ENCODE measurements at regions not wholly inside any gene's neighbourhood (a gene's known extent, or its start where the extent isn't known, plus 50 kb on each side); places are given as distances from the start of the nearest gene placed in this dataset.
"Not testable (repeated sequence)": the region's sequence is repeated elsewhere in the genome, so short reads cannot be mapped to it uniquely, and the experiment has no call there.

GRCh38 chr15:26032162-26032846 lies 169.2 kb upstream of the ATP10A start:
- peaks cover 0 to 2% (median 0%) of the 10 kb centered on the region in 3 donors for H3K27me3 ChIP-seq (ENCODE audit: insufficient read depth in 3 of 3, low read length in 2 of 3)

GRCh38 chr15:26029586-26029985 lies 166.5 kb upstream of the ATP10A start:
- not testable (repeated sequence) for ATAC-seq

More at GRCh38 chr15:26032162-26032846, 169.2 kb upstream of the ATP10A start:
- no peaks in the 10 kb centered on the region for H3K36me3 ChIP-seq (ENCODE audit: insufficient read depth in 1 of 2, low read depth in 1 of 2)
- no peak overlapping the region for H3K4me3 ChIP-seq
- DNase-seq: no peak
- no peaks in the 10 kb centered on the region for H3K4me1 ChIP-seq
- H3K27ac ChIP-seq: no peak overlapping the region
- no peak for ATAC-seq
- H3K9me3 ChIP-seq: no peaks in the 10 kb centered on the region
- TF ChIP-seq CTCF (IDR thresholded peaks at IDR 0.05): no peak
- intact Hi-C loops (cut with DNase I): no loop called here
- 74 to 85% (median 85%) methylated on average over 9 of the region's 9 CpGs for WGBS, 3 donors

GRCh38 chr15:26029146-26029545 lies 166.0 kb upstream of the ATP10A start:
- no peaks in the 10 kb centered on the region for H3K4me1 ChIP-seq
- WGBS, 3 donors: 85 to 89% (median 87%) methylated on average over 6 of the region's 6 CpGs
- H3K27me3 ChIP-seq (ENCODE audit: insufficient read depth in 3 of 3, low read length in 2 of 3): peaks cover 0 to 2% (median 0%) of the 10 kb centered on the region in 3 donors
- no peak overlapping the region for H3K4me3 ChIP-seq
- H3K9me3 ChIP-seq: no peaks in the 10 kb centered on the region
- ATAC-seq: no peak
- no peak for TF ChIP-seq CTCF (IDR thresholded peaks at IDR 0.05)
- intact Hi-C loops (cut with DNase I): no loop called here
- H3K27ac ChIP-seq: no peak overlapping the region
- DNase-seq: no peak
- no peaks in the 10 kb centered on the region for H3K36me3 ChIP-seq (ENCODE audit: insufficient read depth in 1 of 2, low read depth in 1 of 2)

More at GRCh38 chr15:26029586-26029985, 166.5 kb upstream of the ATP10A start:
- intact Hi-C loops (cut with DNase I); H3K27me3 ChIP-seq (ENCODE audit: insufficient read depth in 3 of 3, low read length in 2 of 3); H3K9me3 ChIP-seq; H3K4me3 ChIP-seq; H3K4me1 ChIP-seq; DNase-seq; H3K36me3 ChIP-seq (ENCODE audit: insufficient read depth in 1 of 2, low read depth in 1 of 2); H3K27ac ChIP-seq: not testable (repeated sequence)
- 86 to 91% (median 87%) methylated on average over 7 of the region's 7 CpGs for WGBS, 3 donors

GRCh38 chr15:26028086-26028740 lies 165.1 kb upstream of the ATP10A start:
- ATAC-seq (no peak), DNase-seq (no peak)
- WGBS, 3 donors: 46 to 58% (median 51%) methylated on average over 13 of the region's 13 CpGs
- no peak for TF ChIP-seq CTCF (IDR thresholded peaks at IDR 0.05)
- intact Hi-C loops (cut with DNase I): no loop called here
- no peak overlapping the region for H3K27ac ChIP-seq
- peaks cover 0 to 2% (median 0%) of the 10 kb centered on the region in 3 donors for H3K27me3 ChIP-seq (ENCODE audit: insufficient read depth in 3 of 3, low read length in 2 of 3)
- H3K4me1 ChIP-seq: no peaks in the 10 kb centered on the region
- no peaks in the 10 kb centered on the region for H3K36me3 ChIP-seq (ENCODE audit: insufficient read depth in 1 of 2, low read depth in 1 of 2)
- no peaks in the 10 kb centered on the region for H3K9me3 ChIP-seq
- H3K4me3 ChIP-seq: no peak overlapping the region

- ATAC-seq; DNase-seq; H3K27ac ChIP-seq; intact Hi-C loops (cut with DNase I); H3K4me3 ChIP-seq; H3K9me3 ChIP-seq; H3K4me1 ChIP-seq; H3K36me3 ChIP-seq (ENCODE audit: insufficient read depth in 1 of 2, low read depth in 1 of 2); H3K27me3 ChIP-seq (ENCODE audit: insufficient read depth in 3 of 3, low read length in 2 of 3): not testable (repeated sequence)
- 90 to 93% (median 92%) methylated on average over 3 of the region's 3 CpGs for WGBS, 3 donors
These were observed 163.5 kb upstream of the ATP10A start for GRCh38 chr15:26026671-26027070.

Measured in psoas muscle (tissue), 7 donors.